HCT116 (cell line): ENCODE measurements at regions not wholly inside any gene's neighbourhood (a gene's known extent, or its start where the extent isn't known, plus 50 kb on each side); places are given as distances from the start of the nearest gene placed in this dataset.

Experiments
- ATAC-seq: fragments of 200-7000 bp; cut with Tn5 transposase; 2 replicates; pipeline ENCODE4 v1.9.1; 2020; ENCODE audit warnings: mild to moderate bottlenecking, moderate library complexity
- BruUV-seq: library from RNA; stranded (reverse); fragments of 400-500 nt; replicated peaks from 2 replicates; lab custom pipeline; 2021; lab: Mats Ljungman, UMichigan
- CTCF ChIA-PET: fragments of 300-600 bp; sonication (Branson Sonifier 250); formaldehyde crosslinking; loops from one replicate; lab custom pipeline; 2021; ENCODE audit warnings: antibody characterized with exemption; lab: Charles Lee
- POLR2A ChIA-PET: fragments of 300-600, 350-600 bp; sonication (Branson Sonifier 250); formaldehyde crosslinking; loops from one replicate; lab custom pipeline; 2021; ENCODE audit warnings: antibody characterized with exemption; lab: Charles Lee
- RAD21 ChIA-PET, 2 experiments: fragments of 300-600 bp; sonication (Branson Sonifier 250); formaldehyde crosslinking; loops; one replicate each; lab custom pipeline; 2023; ENCODE audit warnings: low total read pairs in 2 of 2; ENCODE audit not compliant: uncharacterized antibody in 2 of 2, unreplicated experiment in 2 of 2, low non-redundant PET in 1 of 2; lab: Charles Lee
- DNase-seq: peaks from one replicate; pipeline ENCODE4 v3.0.0-alpha.2; 2010; ENCODE audit warnings: low read depth, low spot score
- H2AFZ ChIP-seq: fragments of 200-600 bp; shearing (Covaris generic), sonication (generic); 2 replicates; pipeline ENCODE4 v1.6.1; 2017; ENCODE audit warnings: low read depth, mixed run types, mixed read lengths, antibody characterized with exemption, low read length; ENCODE audit not compliant: poor library complexity, severe bottlenecking
- H3K27ac ChIP-seq: 2 replicates; pipeline ENCODE4 v1.5.1; 2012; ENCODE audit warnings: low read depth, low read length
- H3K27me3 ChIP-seq: fragments of 200-600 bp; sonication (generic); 2 replicates; pipeline ENCODE4 v1.6.1; 2016; ENCODE audit warnings: mixed run types, low read length, mixed read lengths; ENCODE audit not compliant: insufficient read depth
- H3K36me3 ChIP-seq, 2 experiments: fragments of 200-500 bp in 1 of 2; fragments of 200-600 bp in 1 of 2; sonication (Bioruptor generic) in 1 of 2; sonication (generic) in 1 of 2; 2 replicates each; pipeline versions ENCODE4 v1.5.1 to v1.6.1; 2014 to 2016; ENCODE audit warnings: low read length in 2 of 2, inconsistent platforms in 1 of 2, mixed read lengths in 1 of 2, mixed run types in 1 of 2; ENCODE audit not compliant: insufficient read depth in 2 of 2, control insufficient read depth in 1 of 2
- H3K4me1 ChIP-seq, 2 experiments: fragments of 200-600 bp in 1 of 2; sonication (generic) in 1 of 2; 2 replicates each; pipeline versions ENCODE4 v1.5.1 to v1.6.1; 2012 to 2017; ENCODE audit warnings: low read length in 2 of 2, inconsistent platforms in 1 of 2, mild to moderate bottlenecking in 1 of 2, mixed read lengths in 1 of 2, mixed run types in 1 of 2, moderate library complexity in 1 of 2; ENCODE audit not compliant: insufficient read depth in 2 of 2, control insufficient read depth in 1 of 2
- H3K4me2 ChIP-seq: fragments of 200-600 bp; sonication (generic); 2 replicates; pipeline ENCODE4 v1.6.1; 2017; ENCODE audit warnings: mixed run types, low read length, mixed read lengths
- H3K4me3 ChIP-seq, 2 experiments: fragments of 200-600 bp in 1 of 2; sonication (generic) in 1 of 2; replicated peaks in 1 of 2; 2 replicates each; pipeline ENCODE4 v1.5.1; 2011 to 2016; ENCODE audit warnings: low read length in 2 of 2, control low read depth in 1 of 2, low read depth in 1 of 2, mild to moderate bottlenecking in 1 of 2, mixed read lengths in 1 of 2, mixed run types in 1 of 2
- H3K79me2 ChIP-seq: fragments of 200-600 bp; sonication (generic); 2 replicates; pipeline ENCODE4 v1.6.1; 2017; ENCODE audit warnings: mild to moderate bottlenecking, mixed run types, low read length, moderate library complexity, mixed read lengths; ENCODE audit not compliant: insufficient read depth
- H3K9ac ChIP-seq: fragments of 200-600 bp; sonication (generic); 2 replicates; pipeline ENCODE4 v1.6.1; 2016; ENCODE audit warnings: low read length, mixed read lengths
- H3K9me2 ChIP-seq: fragments of 200-600 bp; sonication (generic), shearing (Covaris generic); 2 replicates; pipeline ENCODE4 v1.6.1; 2017; ENCODE audit warnings: mixed run types, mild to moderate bottlenecking, moderate library complexity; ENCODE audit not compliant: insufficient read depth
- H3K9me3 ChIP-seq, 2 experiments: fragments of 200-500 bp in 1 of 2; fragments of 200-600 bp in 1 of 2; sonication (Bioruptor generic) in 1 of 2; sonication (generic) in 1 of 2; 2 replicates each; pipeline ENCODE4 v1.6.1; 2014 to 2017; ENCODE audit warnings: low read length in 2 of 2, mixed read lengths in 2 of 2, inconsistent platforms in 1 of 2, low read depth in 1 of 2, mild to moderate bottlenecking in 1 of 2, mixed run types in 1 of 2, moderate library complexity in 1 of 2; ENCODE audit not compliant: control insufficient read depth in 1 of 2, insufficient read depth in 1 of 2
- H4K20me1 ChIP-seq: fragments of 200-600 bp; sonication (generic), shearing (Covaris generic); 2 replicates; pipeline ENCODE4 v1.6.1; 2017; ENCODE audit warnings: mixed run types, mild to moderate bottlenecking, moderate library complexity; ENCODE audit not compliant: insufficient read depth
- EZH2 ChIP-seq: fragments of 200-600 bp; sonication (generic); IDR thresholded peaks from 2 replicates; pipeline ENCODE4 v1.6.1; 2017; ENCODE audit warnings: antibody characterized with exemption, mixed run types
- YY1 ChIP-seq: IDR thresholded peaks from 2 replicates; pipeline ENCODE4 v1.6.1; 2011; ENCODE audit warnings: low read length, low read depth, moderate library complexity, mild to moderate bottlenecking; ENCODE audit not compliant: insufficient replicate concordance; ENCODE audit errors: extremely low read depth
- ZBTB33 ChIP-seq: IDR thresholded peaks from 2 replicates; pipeline ENCODE4 v1.6.1; 2011; ENCODE audit warnings: mild to moderate bottlenecking, low read length, moderate library complexity; ENCODE audit not compliant: insufficient replicate concordance; ENCODE audit errors: extremely low read depth
- intact Hi-C: fragments of 100-400 bp; cut with micrococcal nuclease; formaldehyde crosslinking; loops from 2 replicates; pipeline ENCODE4 v1.10.0; 2022

GRCh38 chr18:47317824-47318508, 66.5 kb upstream of the SKOR2 start:
- H3K27ac ChIP-seq, result no peak overlapping the region
- intact Hi-C loops, result no loop called here
- H3K36me3 ChIP-seq, result no peaks in the 10 kb centered on the region
- no peak overlapping the region for H3K4me2 ChIP-seq
- H3K4me3 ChIP-seq, result no peak overlapping the region
- no peaks in the 10 kb centered on the region for H4K20me1 ChIP-seq
- no peak for ATAC-seq
- TF ChIP-seq EZH2, result no peak
- no peak for TF ChIP-seq ZBTB33
- no peak for TF ChIP-seq YY1
- no peak overlapping the region for H3K9ac ChIP-seq
- POLR2A ChIA-PET, result no interaction called here
- no peaks in the 10 kb centered on the region for H3K9me2 ChIP-seq
- RAD21 ChIA-PET, result no interaction called here
- DNase-seq, result no peak
- H3K27me3 ChIP-seq, result peaks cover 45% of the 10 kb centered on the region
- no peaks in the 10 kb centered on the region for H3K9me3 ChIP-seq
- H2AFZ ChIP-seq, result no peak overlapping the region
- no TSS peak for BruUV-seq
- CTCF ChIA-PET, result no interaction called here
- H3K4me1 ChIP-seq, result no peaks in the 10 kb centered on the region
- no peaks in the 10 kb centered on the region for H3K79me2 ChIP-seq

GRCh38 chr18:47316924-47317323, 65.5 kb upstream of the SKOR2 start:
- RAD21 ChIA-PET, result no interaction called here
- Histone ChIP-seq H3K36me3 (no peaks in the 10 kb centered on the region), H3K4me2 (no peak overlapping the region), H3K9me2 (no peaks in the 10 kb centered on the region), H3K27me3 (peaks cover 55% of the 10 kb centered on the region), H3K4me1 (no peaks in the 10 kb centered on the region), H4K20me1 (no peaks in the 10 kb centered on the region), H3K4me3 (no peak overlapping the region), H3K9me3 (no peaks in the 10 kb centered on the region), H3K9ac (no peak overlapping the region), H3K79me2 (no peaks in the 10 kb centered on the region), H3K27ac (no peak overlapping the region), H2AFZ (no peak overlapping the region)
- ATAC-seq (no peak), DNase-seq (no peak)
- intact Hi-C loops, result no loop called here
- CTCF ChIA-PET, result no interaction called here
- POLR2A ChIA-PET, result no interaction called here
- no TSS peak for BruUV-seq
- no peak for TF ChIP-seq YY1
